BJ (cell line): ENCODE measurements at regions not wholly inside any gene's neighbourhood (a gene's known extent, or its start where the extent isn't known, plus 50 kb on each side); places are given as distances from the start of the nearest gene placed in this dataset.

ENCODE experiments used
- CTCF ChIA-PET: fragments of 350-600 bp; formaldehyde crosslinking; extraction: SDS; loops from one replicate; lab custom pipeline; 2021; ENCODE audit warnings: antibody characterized with exemption, inconsistent platforms; lab: Yijun Ruan, JAX
- POLR2A ChIA-PET: fragments of 300-600 bp; sonication (Branson Sonifier 250); formaldehyde crosslinking; extraction: SDS; loops from one replicate; lab custom pipeline; 2021; ENCODE audit warnings: antibody characterized with exemption; lab: Charles Lee
- DNase-seq: peaks from one replicate; pipeline ENCODE4 v3.0.0-alpha.2; 2011; ENCODE audit warnings: low read depth
- H3K27me3 ChIP-seq: 2 replicates; pipeline ENCODE4 v1.6.0; 2011; ENCODE audit warnings: low read length; ENCODE audit not compliant: control insufficient read depth, insufficient read depth
- H3K36me3 ChIP-seq: 2 replicates; pipeline ENCODE4 v1.5.1; 2011; ENCODE audit warnings: low read length; ENCODE audit not compliant: control insufficient read depth, insufficient read depth
- H3K4me3 ChIP-seq: 2 replicates; pipeline ENCODE4 v1.5.1; 2011; ENCODE audit warnings: low read depth, mild to moderate bottlenecking, control low read depth, low read length
- TF ChIP-seq, protein P1 (sequence below): IDR thresholded peaks from 2 replicates; pipeline ENCODE4 v1.5.1; 2011; ENCODE audit warnings: low read depth, mild to moderate bottlenecking, control low read depth, inconsistent platforms, low read length, moderate library complexity; ENCODE audit not compliant: insufficient read depth

DNA sequence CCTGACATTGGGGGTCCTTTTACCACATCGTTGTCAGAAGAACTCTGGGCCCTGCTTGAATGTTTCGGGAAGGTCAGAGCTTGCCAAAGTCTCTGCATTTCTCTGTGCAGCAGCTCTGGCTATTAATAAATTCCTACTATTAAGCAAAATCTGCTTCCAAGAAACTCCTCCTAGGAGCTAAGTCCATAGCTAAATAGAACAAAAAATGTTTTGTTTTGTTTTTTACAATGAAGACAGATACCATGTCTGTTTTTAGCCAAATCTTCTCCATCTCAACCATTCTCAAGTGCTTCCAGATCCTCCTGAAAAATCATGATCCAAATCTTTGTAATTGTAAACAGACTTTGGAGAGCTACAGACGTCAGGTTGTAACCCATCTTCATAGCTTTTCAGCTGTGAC lies 161.6 kb downstream of the SPATA18 start:
- ChIA-PET POLR2A (no interaction called here), CTCF (no interaction called here)
- Histone ChIP-seq H3K36me3 (no peaks in the 10 kb centered on the region), H3K4me3 (no peak overlapping the region), H3K27me3 (no peaks in the 10 kb centered on the region; the same call in 1 of the 2 replicates)
- DNase-seq, result no peak
- TF ChIP-seq, protein P1, sequence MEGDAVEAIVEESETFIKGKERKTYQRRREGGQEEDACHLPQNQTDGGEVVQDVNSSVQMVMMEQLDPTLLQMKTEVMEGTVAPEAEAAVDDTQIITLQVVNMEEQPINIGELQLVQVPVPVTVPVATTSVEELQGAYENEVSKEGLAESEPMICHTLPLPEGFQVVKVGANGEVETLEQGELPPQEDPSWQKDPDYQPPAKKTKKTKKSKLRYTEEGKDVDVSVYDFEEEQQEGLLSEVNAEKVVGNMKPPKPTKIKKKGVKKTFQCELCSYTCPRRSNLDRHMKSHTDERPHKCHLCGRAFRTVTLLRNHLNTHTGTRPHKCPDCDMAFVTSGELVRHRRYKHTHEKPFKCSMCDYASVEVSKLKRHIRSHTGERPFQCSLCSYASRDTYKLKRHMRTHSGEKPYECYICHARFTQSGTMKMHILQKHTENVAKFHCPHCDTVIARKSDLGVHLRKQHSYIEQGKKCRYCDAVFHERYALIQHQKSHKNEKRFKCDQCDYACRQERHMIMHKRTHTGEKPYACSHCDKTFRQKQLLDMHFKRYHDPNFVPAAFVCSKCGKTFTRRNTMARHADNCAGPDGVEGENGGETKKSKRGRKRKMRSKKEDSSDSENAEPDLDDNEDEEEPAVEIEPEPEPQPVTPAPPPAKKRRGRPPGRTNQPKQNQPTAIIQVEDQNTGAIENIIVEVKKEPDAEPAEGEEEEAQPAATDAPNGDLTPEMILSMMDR, result no peak

DNA sequence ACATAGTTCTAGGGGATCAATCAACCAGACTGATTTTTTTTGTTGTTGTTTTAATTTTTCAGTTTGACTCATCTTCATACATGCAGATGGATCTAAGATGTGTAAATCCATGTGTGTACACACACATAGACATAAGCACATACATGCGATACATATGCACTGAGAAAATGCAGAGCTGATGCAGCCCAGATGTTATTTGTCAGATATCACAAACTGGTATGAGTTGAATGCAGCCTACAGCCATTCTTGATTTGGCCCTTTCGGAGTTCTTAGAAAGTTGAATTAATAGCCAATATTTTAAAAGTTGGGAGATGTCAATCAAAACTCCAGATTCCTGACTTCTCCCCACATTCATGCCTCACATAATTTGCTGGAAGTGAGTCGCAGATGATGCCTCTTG lies 180.4 kb downstream of the SPATA18 start:
- Histone ChIP-seq H3K27me3 (no peaks in the 10 kb centered on the region), H3K36me3 (no peaks in the 10 kb centered on the region), H3K4me3 (no peak overlapping the region)
- TF ChIP-seq, protein P1, result no peak
- POLR2A ChIA-PET, result no interaction called here
- CTCF ChIA-PET, result no interaction called here
- DNase-seq, result no peak

DNA sequence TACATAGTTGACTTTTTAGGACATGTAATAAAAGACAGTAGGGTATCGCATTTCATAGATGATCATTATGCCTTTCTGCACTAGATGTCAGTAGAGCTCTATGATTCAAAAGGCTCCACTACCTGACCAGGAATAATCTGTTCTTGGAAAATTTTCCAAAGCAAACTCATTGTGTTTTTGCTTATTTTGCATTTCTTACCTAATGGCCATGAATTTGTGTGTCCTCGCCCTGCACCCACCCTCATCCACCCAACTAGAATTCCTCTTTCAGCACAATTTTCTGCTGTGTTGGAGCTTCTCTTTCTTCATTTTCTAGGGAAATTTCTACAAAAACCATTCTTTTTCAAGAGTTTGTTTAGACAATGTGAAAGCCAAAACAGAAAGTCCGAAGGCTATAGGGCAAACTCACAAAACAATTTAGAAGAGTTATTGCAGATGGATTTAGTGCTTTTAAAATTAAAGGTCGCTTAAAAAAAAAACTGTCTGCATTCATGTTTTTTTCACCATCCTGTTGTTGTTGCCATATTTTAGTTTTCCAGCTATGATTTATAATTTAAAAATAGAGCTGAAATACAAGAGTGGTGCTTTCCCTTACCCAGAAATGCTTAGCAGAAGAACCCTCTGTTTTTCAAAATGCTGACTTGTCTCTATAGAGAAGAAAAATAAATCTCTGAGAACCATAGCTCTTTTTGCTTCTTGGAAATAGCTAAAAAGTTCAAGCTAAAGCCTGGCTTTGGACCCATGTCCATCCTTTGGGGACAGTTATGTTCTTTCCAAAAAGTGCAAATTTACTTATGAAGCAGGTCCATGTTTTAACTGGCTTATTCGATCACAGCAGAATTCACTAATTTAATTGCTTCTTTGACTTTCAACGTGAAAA lies 183.7 kb downstream of the SPATA18 start:
- DNase-seq, result peak; percentile 1
- ChIA-PET POLR2A (no interaction called here), CTCF (interaction anchor here (0.6 to 1.0 kb wide), 3 partner anchors 14 to 693 kb away, joined by 3 read pairs; no protein-coding TSS in a partner anchor)
- Histone ChIP-seq H3K36me3 (no peaks in the 10 kb centered on the region), H3K4me3 (no peak overlapping the region), H3K27me3 (no peaks in the 10 kb centered on the region)
- TF ChIP-seq, protein P1, result peak; percentile 41

DNA sequence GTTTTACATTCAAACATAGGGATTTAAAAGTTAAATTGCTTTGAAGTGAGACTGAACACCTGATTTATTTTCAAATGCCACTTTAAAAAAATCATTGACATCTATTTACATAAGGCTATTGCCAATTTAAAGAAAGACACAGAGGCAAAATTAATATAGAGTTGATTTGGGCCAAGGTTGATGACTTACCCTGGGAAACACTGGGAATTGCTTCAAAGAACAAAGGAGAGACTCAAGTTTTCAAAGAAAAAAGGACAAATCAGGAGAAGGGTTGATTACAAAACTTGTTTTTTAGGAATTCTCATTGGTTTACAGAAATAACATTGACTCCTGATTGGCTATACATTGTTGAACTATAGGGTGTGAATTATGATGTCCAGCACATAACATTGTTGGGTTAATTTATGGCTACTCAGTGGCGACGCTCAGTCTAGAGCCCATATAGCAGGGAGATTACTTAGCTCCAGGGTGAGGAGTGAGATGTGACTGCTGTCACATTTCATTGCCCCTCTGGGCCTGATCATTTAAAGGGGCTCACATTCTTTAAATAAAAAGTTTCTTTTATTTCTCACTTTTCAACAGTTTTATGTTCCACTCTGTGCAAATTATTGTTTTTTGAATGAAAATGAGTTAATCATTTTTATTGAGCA lies 184.6 kb downstream of the SPATA18 start:
- CTCF ChIA-PET, result interaction anchor here (0.6 kb wide), 3 partner anchors 60 to 692 kb away, joined by 3 read pairs; no protein-coding TSS in a partner anchor
- Histone ChIP-seq H3K4me3 (no peak overlapping the region), H3K36me3 (no peaks in the 10 kb centered on the region), H3K27me3 (no peaks in the 10 kb centered on the region)
- TF ChIP-seq, protein P1, result no peak
- POLR2A ChIA-PET, result no interaction called here
- DNase-seq, result no peak

DNA sequence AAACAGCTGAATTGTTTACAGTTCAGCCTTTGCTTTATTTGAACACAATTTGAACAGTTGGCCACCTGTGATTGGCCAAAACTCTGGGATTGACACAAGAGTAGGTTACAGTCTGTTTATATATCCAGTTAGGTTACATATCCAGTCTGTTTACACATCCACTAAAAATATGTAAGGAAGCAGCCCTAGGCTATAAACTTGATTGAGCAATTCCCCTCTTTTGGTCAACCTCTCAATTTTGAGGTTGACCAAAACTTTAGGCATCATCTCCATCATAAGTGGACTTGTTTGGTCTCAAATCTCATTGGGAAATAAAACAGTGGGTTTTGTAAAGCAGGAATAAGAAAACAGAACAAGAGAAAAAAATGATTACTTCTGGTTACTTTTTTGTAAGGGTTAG lies 190.8 kb downstream of the SPATA18 start:
- no peaks in the 10 kb centered on the region for H3K27me3 ChIP-seq
- ChIA-PET POLR2A (no interaction called here), CTCF (no interaction called here)
- TF ChIP-seq, protein P1, result no peak
- H3K36me3 ChIP-seq, result no peaks in the 10 kb centered on the region
- no peak for DNase-seq
- no peak overlapping the region for H3K4me3 ChIP-seq
